GOT3 (cell line): ENCODE measurements at regions not wholly inside any gene's neighbourhood (a gene's known extent, or its start where the extent isn't known, plus 50 kb on each side); places are given as distances from the start of the nearest gene placed in this dataset.

ENCODE experiments used
- DNase-seq: peaks from one replicate; lab custom pipeline; 2025; ENCODE audit warnings: mixed read lengths; lab: John Stamatoyannopoulos, UW

DNA sequence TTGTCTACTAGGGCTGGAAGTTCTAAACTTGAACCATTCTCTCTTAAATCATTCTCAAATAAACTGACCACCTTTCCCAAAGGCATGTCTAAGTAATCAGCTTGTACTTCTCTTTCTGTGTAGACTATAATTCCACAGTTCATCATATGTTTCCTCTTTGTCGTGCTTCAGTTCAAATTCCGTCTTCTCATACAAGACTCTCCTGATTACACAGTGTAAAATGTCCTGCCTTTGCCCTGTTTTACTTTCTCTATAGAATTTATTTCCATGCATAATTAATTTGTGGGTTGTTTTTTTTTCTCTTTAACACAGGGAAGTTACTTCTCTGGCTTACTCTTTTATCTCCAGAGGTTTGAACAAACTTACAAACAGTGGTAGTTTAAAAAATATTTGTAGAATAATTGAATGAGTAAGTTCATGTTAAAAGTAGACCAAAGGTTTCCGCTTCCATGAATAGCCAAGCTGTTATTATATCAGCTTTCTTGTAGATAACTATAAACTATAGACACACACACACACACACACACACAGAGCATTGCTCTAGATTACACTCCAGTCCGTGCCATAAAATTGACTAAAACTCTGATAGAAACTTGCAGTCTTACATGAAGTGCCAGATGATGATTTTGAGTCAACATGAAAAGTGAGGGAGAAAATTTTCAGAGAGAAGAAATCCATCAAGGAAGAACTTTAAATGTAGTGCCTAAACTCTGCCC is 119.0 kb downstream of the SUCNR1 start:
- DNase-seq = no peak

GRCh38 chr3:151995091-151995490 is 121.6 kb downstream of the SUCNR1 start:
- no peak for DNase-seq

DNA sequence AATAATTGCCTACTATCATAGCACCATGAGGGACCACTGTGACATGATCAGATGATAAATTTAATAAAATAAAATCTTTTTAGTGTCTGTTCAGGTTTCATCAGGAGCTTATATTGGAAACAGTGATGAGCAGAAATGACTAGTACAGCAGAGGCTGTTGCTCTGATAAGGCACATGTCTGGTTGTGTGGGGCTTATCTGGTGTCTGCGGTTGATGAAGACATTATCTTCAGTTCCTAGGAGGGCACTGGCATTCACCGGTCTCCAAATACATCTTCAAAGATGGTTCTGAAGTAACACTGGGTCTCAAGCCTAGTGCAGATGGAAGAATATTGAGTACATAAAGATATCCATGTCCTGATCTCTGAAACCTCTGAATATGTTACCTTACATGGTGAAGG is 125.3 kb downstream of the SUCNR1 start:
- DNase-seq = no peak

DNA sequence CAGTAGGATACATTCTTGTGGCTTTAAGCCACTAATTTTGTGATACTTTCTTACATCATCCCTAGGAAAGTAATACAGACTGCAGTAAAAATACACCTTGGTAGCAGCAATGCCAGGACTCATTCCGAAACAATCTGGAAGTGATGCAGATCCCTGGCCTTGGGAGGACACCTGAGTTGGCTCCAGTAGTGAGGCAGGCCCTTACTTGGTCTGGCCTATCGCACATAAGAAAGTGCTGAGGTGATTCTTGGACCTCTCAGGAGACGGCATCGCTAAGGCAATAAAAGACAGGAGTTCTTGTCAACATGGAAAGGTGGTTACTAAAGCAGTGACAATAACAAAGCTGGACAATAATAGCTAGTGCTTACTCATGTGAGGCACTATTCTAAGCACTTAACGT is 126.5 kb downstream of the SUCNR1 start:
- DNase-seq = no peak

- DNase-seq = no peak
These were observed 138.6 kb downstream of the SUCNR1 start for GRCh38 chr3:152011812-152012735.

DNA sequence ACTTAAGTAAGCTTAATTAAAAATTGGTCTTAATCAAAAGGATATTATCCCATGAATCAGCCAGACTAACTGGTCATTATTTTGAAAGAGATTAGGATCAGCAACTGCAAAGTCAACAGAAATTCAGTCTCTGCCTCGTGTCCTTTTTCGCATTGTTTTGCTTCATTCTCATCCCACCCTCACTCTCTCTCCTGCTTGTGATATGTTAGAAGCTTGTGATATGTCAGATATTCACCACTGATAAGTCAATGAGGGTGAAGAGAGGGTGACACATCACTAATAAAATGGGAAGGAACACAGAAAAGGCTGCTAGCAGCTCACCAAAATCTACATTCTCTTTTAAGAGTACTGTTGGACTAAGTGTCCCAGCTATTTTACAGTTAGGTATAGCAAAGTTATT is 146.1 kb downstream of the SUCNR1 start:
- DNase-seq = no peak

- DNase-seq = peak; percentile 25
These were observed 148.6 kb downstream of the SUCNR1 start for GRCh38 chr3:152021951-152022461.

DNA sequence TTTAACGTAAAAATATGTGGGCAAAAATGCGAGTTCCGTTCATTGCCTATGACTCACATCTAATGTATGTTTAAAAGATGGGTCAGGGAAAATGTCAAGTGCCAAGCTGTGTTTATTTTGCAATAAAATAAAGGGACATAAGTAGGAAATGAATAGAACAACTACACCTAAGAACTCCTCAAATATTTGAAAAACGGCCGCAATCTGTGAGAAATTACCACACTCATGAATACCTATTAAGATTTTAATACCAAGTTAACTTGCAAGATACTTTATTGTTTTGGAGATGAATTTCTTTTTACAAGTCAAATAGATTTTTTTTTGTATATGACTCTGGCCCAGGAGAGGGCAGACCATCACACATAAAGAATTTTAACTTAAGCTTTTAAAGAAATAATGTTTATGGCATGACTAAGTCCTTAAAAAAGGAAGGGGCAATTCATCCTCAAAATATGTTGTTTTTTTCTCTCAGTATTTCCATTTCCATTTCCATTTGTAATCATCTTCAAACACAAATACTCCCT is 152.7 kb downstream of the SUCNR1 start:
- DNase-seq = no peak

DNA sequence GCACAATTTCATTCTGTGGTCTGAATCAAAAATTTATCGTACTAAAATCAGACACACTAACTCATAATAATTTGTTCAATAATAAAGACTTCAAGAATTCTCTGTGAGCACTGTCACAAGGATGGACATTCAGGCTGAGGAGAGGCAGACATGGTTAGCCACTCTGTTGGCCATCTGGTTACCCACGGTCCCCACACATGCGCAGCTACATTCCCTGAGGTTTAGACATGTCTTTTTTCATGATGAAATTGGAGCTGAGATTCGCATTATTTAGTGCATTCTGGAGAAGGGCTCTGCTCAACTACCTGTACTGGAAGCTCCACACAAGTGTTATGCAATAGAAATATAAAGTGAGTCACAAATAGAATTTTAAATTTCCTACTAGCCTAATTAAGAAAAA is 156.9 kb downstream of the SUCNR1 start:
- no peak for DNase-seq

GRCh38 chr3:152031321-152031720 is 157.9 kb downstream of the SUCNR1 start:
- DNase-seq = no peak

GRCh38 chr3:152037297-152037696 is 163.9 kb downstream of the SUCNR1 start:
- no peak for DNase-seq

DNA sequence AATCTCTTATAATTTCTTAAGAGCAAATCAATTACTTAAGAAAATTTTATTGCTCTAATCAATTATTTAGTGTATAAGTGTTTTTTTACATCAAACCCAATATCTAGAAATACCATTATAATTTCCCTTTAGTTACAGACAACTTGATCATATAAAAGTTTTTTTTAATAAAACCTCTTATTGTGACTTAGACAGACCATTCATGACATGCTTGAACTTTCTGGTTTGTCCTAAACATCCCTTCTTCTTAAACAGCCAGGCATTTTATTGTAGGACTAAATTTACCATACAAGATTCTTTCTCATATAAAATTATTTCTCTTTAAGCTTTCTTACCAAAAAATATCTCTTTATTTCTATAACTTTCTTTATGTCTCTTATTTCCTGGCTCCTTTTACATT is 164.5 kb downstream of the SUCNR1 start:
- no peak for DNase-seq

DNA sequence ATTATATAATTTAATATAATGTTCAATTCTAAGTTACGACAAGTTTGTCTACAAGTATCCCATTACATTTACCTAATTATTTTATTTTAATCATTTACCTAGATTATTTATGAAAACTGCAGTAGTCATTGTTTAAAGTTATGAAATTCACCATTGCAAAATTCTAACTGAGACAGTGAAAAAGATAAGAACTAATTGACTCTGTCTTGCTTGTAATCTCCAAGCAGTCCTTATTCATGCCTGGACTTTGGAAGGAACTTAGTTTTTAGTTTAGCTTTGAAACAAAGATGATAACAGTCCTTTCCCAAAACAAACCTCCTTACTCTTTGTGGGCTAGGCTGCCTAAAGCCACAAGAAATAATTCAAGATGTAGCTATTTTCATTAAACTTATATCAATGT is 165.0 kb downstream of the SUCNR1 start:
- no peak for DNase-seq

GRCh38 chr3:152039887-152040286 is 166.4 kb downstream of the SUCNR1 start:
- DNase-seq = no peak

- no peak for DNase-seq
These were observed 166.9 kb downstream of the SUCNR1 start for GRCh38 chr3:152040319-152040718.

DNA sequence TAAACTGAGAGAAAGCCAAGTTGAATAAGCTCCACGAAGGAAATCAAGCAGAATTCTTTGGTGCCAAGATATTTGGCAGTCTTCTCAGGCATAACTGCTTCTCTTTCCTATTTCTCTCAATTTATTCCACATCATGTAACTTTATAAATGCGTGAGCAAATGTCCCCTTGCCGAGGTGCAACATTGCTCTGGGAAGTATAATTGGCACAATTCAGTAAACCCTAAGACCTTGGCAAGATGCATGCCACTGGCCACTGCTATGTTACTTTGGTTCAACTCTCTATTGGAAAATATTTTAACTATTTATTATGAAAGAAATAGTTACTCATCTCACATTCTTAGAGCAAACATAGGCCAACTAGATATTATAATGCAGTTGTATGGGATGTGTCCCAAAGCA is 170.2 kb downstream of the SUCNR1 start:
- DNase-seq = no peak

DNA sequence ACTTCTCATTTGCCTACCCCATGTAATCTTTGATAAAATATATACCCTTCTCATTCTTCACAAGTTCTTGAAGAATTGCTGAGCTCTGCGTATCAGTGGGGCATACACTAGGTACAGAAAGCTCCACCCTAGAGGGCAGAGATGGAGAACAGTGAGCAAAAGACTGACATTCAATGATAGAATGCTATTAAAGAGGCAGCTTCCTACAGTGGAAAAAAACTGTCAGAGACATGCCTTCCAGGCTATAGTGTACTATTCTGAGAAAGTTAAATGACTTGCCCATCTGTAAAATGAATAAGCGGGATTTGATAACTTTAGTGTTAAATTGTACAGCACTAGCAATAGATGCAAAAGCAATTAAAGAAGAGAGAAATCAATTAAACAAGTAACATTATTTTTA is 172.8 kb downstream of the SUCNR1 start:
- no peak for DNase-seq

DNA sequence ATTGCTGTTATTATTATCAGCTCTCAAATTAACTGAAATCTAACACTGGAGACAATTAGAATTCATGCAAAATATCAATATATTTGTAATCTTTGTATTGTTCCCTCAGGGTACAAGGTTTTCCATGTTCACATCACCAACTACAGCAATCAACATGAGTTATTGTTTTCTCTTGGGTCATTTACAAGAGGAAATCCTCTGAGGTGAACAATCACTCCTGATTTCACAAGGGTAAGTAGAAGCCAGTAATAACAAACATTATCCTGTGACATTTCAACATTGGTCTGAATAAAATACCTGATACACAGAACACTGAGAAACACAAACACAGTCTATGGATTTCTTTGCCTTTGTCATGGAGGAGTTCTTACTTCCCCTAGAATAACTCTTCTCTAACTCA is 174.0 kb downstream of the SUCNR1 start:
- no peak for DNase-seq

GRCh38 chr3:152048831-152049230 is 175.4 kb downstream of the SUCNR1 start:
- DNase-seq = no peak

DNA sequence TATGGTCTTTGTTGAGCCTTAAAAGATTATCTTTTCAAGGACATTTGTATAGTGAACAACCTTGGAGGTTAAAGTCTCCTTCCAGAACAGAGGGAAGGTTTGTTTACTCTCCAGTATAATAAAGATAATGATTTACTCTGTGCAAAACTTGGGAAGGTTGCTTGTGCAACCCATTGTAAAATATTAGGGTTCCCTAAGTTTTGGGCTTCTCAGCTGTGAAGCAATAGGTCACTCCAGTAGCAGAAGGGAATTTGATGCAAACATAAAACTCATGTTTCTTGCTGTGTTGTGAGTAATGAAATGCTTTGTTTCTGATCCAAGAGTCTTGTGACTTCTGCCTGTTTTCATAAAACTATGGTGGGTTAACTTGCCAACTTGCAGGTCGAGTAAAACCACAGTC is 177.5 kb downstream of the SUCNR1 start:
- no peak for DNase-seq

DNA sequence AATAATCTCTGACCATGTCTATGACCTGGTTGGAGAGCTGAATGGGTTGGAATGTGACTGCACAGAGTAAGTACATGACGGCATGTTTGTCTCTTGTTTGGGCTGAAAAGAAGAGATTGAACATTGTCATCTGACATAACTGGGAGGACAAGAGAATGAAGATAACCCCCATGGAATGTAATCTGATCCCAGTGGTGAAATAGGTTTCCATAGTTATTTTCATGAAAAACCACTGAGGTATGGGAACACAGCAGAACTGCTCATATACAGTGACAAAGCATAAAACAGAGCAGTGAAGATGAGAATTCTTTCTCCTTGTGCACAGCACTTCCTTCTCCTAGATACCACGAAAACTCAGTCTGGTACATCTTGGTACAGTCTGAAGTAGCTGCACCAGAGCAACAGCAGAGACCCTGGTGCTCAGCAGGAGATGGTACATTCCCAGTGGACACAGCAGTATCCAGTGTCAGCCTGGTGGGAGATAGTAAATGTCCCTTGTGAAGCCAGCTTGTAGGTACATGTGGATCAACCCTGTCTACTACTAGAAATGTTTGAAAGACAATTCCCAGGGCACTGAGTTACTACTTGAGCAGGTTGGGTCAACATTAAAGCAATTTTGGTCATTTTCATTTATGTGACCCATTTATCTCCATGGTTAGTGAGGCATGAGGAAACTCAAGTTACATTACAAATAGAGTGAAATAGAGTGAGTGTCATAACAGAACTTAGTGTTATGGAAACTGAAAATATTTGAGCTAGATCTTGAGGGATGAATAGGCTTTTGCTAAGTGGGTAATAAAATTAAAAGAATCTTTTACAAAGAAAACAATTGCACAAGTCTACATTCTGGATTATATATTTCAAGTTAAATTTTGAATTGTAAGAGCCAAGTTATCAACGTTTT is 178.3 kb downstream of the SUCNR1 start:
- no peak for DNase-seq

- no peak for DNase-seq
These were observed 180.4 kb downstream of the SUCNR1 start for GRCh38 chr3:152053866-152054265.
